GM19351 (cell line): ENCODE measurements at regions not wholly inside any gene's neighbourhood (a gene's known extent, or its start where the extent isn't known, plus 50 kb on each side); places are given as distances from the start of the nearest gene placed in this dataset.
"Not testable (repeated sequence)": the region's sequence is repeated elsewhere in the genome, so short reads cannot be mapped to it uniquely, and the experiment has no call there.

Source experiments
- ATAC-seq: cut with Tn5 transposase; IDR thresholded peaks from one replicate; pipeline ENCODE4 v1.9.1; 2021; ENCODE audit warnings: mild to moderate bottlenecking, moderate library complexity; ENCODE audit not compliant: unreplicated experiment

GRCh38 chr14:58875613-58876012 lies 237.9 kb downstream of the DACT1 start:
- ATAC-seq = no peak

GRCh38 chr14:58876608-58877007 lies 238.8 kb downstream of the DACT1 start:
- no peak for ATAC-seq

- ATAC-seq = no peak
These were observed 240.8 kb downstream of the DACT1 start for GRCh38 chr14:58878439-58879139.

GRCh38 chr14:58881433-58881832 lies 243.7 kb downstream of the DACT1 start:
- no peak for ATAC-seq

- ATAC-seq = no peak
These were observed 244.8 kb downstream of the DACT1 start for GRCh38 chr14:58882577-58883018.

GRCh38 chr14:58884442-58884841 lies 246.7 kb downstream of the DACT1 start:
- no peak for ATAC-seq

- no peak for ATAC-seq
These were observed 250.2 kb downstream of the DACT1 start for GRCh38 chr14:58887931-58888330.

- no peak for ATAC-seq
These were observed 261.0 kb downstream of the DACT1 start for GRCh38 chr14:58898655-58899316.

GRCh38 chr14:58899317-58899713 lies 261.6 kb downstream of the DACT1 start:
- no peak for ATAC-seq

GRCh38 chr14:58901826-58902225 lies 264.1 kb downstream of the DACT1 start:
- ATAC-seq = no peak

GRCh38 chr14:58904776-58905175 lies 267.0 kb downstream of the DACT1 start:
- no peak for ATAC-seq

GRCh38 chr14:58907803-58908202 lies 270.0 kb downstream of the DACT1 start:
- ATAC-seq = no peak

- no peak for ATAC-seq
These were observed 274.5 kb downstream of the DACT1 start for GRCh38 chr14:58912287-58912686.

- ATAC-seq = no peak
These were observed 275.2 kb downstream of the DACT1 start for GRCh38 chr14:58912799-58913432.

- ATAC-seq = no peak
These were observed 274.1 kb upstream of the DAAM1 start for GRCh38 chr14:58914279-58914855.

- ATAC-seq = no peak
These were observed 272.8 kb upstream of the DAAM1 start for GRCh38 chr14:58915646-58916045.

- ATAC-seq = no peak
These were observed 270.3 kb upstream of the DAAM1 start for GRCh38 chr14:58918066-58918738.

- no peak for ATAC-seq
These were observed 269.2 kb upstream of the DAAM1 start for GRCh38 chr14:58919217-58919616.

GRCh38 chr14:58920230-58920629 lies 268.2 kb upstream of the DAAM1 start:
- no peak for ATAC-seq

- ATAC-seq = not testable (repeated sequence)
These were observed 266.1 kb upstream of the DAAM1 start for GRCh38 chr14:58922201-58922940.
